ENCODE measurements at regions not wholly inside any gene's neighbourhood (a gene's known extent, or its start where the extent isn't known, plus 50 kb on each side); places are given as distances from the start of the nearest gene placed in this dataset.

DNA sequence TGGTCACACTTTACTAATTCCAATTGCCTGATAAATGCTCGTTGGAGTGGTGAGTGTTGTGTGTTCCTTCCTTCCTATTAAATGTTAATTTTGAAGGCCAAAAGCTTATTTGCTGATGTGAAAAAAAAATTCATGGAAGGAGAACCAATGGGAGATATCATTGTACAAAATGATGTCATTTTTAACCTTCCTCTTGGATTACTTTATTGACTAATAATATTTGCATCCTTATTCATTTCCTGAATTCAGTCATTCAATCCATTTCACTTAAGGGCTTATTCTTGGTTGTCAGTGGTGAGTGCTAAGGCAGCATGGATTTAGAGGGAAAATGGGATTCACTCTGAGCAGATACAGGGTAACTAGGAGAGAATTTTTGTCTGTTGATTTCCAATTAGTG is 216.0 kb upstream of the HTR2A start:
- DNase-seq = no peak
- TF ChIP-seq, protein P1, sequence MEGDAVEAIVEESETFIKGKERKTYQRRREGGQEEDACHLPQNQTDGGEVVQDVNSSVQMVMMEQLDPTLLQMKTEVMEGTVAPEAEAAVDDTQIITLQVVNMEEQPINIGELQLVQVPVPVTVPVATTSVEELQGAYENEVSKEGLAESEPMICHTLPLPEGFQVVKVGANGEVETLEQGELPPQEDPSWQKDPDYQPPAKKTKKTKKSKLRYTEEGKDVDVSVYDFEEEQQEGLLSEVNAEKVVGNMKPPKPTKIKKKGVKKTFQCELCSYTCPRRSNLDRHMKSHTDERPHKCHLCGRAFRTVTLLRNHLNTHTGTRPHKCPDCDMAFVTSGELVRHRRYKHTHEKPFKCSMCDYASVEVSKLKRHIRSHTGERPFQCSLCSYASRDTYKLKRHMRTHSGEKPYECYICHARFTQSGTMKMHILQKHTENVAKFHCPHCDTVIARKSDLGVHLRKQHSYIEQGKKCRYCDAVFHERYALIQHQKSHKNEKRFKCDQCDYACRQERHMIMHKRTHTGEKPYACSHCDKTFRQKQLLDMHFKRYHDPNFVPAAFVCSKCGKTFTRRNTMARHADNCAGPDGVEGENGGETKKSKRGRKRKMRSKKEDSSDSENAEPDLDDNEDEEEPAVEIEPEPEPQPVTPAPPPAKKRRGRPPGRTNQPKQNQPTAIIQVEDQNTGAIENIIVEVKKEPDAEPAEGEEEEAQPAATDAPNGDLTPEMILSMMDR (IDR thresholded peaks at IDR 0.05; ENCODE audit: low read depth, low read length) = no peak
- H3K4me3 ChIP-seq (ENCODE audit: low read depth, low read length) = no peak overlapping the region
- H3K27me3 ChIP-seq (ENCODE audit: insufficient read depth, low read depth, severe bottlenecking) = no peaks in the 10 kb centered on the region
- no peaks in the 10 kb centered on the region for H3K36me3 ChIP-seq
- no peaks in the 10 kb centered on the region for H3K9me3 ChIP-seq (ENCODE audit: severe bottlenecking)
- H3K27ac ChIP-seq = no peak overlapping the region

DNA sequence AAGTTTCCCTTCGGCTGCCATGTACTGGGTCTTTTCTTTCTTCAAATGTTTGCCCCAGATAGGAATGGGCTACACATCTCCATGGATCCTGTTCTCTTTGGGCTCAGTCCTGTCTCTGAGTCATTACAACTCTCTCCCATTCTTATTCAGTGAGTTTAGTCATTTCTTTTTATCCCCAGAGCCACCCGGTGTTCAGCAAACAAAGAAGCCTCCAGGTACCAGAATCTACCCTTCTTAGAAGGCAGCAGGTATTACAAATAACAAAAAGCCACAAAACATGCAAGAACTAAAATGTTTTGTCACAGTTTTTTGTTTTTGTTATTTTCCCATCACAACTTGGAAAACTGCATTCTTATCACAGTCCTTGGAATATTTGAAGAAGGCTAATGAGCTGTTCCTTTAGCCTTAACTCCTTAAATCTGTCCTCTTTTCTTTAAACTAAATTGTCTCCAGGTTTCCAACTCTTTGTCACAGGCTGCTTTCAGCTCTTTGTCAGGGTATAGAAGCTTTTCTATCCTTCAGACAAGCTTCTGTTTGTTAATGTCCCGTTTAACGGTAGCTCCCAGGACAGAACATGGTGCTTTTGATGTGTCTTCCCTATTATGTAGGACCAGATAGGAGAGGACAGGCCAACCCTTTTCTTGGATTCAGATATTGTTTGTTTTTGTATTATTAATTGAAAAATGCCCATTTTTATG is 215.5 kb upstream of the HTR2A start:
- H3K27ac ChIP-seq = no peak overlapping the region
- H3K4me3 ChIP-seq (ENCODE audit: low read depth, low read length) = no peak overlapping the region
- TF ChIP-seq, protein P1 (IDR thresholded peaks at IDR 0.05; ENCODE audit: low read depth, low read length) = no peak

DNA sequence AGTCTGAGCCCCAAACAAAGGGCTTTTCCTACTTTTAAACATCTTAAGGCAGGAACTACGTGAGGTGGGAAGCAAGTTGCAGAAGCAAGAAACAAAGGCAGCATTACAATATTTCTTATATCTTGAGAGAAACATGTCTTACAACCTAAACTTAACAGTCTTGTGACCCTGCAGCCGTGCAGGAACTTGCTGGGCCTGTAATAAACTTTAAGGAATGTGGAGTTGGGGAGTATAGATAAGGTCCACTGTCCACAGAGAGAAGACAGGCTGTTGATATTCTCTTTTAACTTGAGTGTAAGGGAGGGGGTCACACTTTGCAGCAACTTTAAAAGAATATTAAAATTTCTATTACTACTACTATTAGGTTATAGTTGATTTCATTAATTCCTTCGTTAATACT is 214.6 kb upstream of the HTR2A start:
- Histone ChIP-seq H3K9me3 (ENCODE audit: severe bottlenecking) (no peaks in the 10 kb centered on the region), H3K27ac (no peak overlapping the region), H3K36me3 (no peaks in the 10 kb centered on the region), H3K27me3 (ENCODE audit: insufficient read depth, low read depth, severe bottlenecking) (no peaks in the 10 kb centered on the region), H3K4me3 (ENCODE audit: low read depth, low read length) (no peak overlapping the region)
- DNase-seq = no peak
- TF ChIP-seq, protein P1 (IDR thresholded peaks at IDR 0.05; ENCODE audit: low read depth, low read length) = no peak

More for the DNA sequence above, 215.5 kb upstream of the HTR2A start:
- DNase-seq = no peak
- Histone ChIP-seq H3K27me3 (ENCODE audit: insufficient read depth, low read depth, severe bottlenecking) (no peaks in the 10 kb centered on the region), H3K36me3 (no peaks in the 10 kb centered on the region), H3K9me3 (ENCODE audit: severe bottlenecking) (no peaks in the 10 kb centered on the region)

DNA sequence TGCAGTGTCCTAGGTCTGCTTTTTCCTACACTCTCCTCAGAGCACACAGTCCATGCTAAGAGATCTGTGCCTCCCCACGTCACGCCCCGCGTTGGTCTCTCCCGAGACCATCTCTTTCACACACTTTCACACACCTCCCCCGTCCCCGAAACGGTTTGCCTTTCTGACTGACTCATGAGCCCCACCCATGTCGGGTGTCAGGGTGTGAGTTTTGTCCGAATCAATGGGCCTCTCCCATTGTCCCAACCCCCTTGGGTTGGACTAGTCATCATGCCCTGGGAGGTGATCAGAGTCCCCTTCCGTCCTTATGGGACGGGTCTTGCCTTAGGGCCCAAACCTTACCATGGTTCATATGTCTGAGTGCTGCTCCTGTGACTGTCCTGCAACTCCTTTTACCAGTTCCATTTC is 214.0 kb upstream of the HTR2A start:
- Histone ChIP-seq H3K27me3 (ENCODE audit: insufficient read depth, low read depth, severe bottlenecking) (no peaks in the 10 kb centered on the region), H3K4me3 (ENCODE audit: low read depth, low read length) (no peak overlapping the region), H3K9me3 (ENCODE audit: severe bottlenecking) (no peaks in the 10 kb centered on the region), H3K27ac (no peak overlapping the region), H3K36me3 (no peaks in the 10 kb centered on the region)
- TF ChIP-seq, protein P1 (IDR thresholded peaks at IDR 0.05; ENCODE audit: low read depth, low read length) = no peak
- no peak for DNase-seq

DNA sequence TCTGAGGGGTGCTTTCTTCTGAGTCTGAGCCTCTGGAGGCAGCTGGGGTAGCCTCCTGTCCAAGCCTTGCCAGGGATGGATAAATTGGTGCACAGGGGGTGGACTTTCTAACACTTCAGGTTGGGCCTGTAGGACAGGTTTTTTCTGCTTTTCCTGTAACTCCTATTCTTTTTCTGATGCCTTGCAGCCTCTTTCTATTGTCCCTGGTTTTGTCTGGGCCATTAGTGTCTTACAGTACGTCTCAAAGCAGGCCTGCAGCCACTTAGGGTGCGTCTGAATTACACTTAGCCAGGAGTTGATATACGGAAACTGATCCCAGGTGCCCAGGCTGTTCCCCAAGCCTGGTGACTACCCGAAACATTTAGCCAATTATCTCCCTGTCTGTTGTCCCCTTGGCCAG is 213.3 kb upstream of the HTR2A start:
- no peak overlapping the region for H3K27ac ChIP-seq
- no peaks in the 10 kb centered on the region for H3K9me3 ChIP-seq (ENCODE audit: severe bottlenecking)
- no peaks in the 10 kb centered on the region for H3K36me3 ChIP-seq
- H3K27me3 ChIP-seq (ENCODE audit: insufficient read depth, low read depth, severe bottlenecking) = no peaks in the 10 kb centered on the region
- no peak overlapping the region for H3K4me3 ChIP-seq (ENCODE audit: low read depth, low read length)
- TF ChIP-seq, protein P1 (IDR thresholded peaks at IDR 0.05; ENCODE audit: low read depth, low read length) = no peak
- DNase-seq = peak; percentile 30

DNA sequence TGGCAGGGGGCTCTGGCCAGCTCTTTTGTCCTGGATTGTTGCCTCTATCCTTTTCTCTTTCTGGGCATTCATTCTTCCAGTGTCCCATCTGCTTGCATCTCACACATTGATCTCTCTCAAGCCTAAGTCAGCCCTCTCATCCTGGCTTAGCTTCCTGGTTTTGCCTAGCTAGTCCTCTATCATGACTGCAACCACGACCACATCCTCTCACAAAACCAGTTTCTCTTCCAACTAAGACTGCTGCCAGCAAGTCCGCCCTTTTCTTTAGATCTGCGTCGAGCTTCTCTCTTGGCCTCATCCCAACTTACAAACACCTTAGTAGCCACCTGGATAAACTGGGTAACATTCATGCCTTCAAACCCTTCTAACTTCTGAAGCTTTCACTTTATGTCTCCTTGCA is 212.2 kb upstream of the HTR2A start:
- no peak for DNase-seq
- TF ChIP-seq, protein P1 (IDR thresholded peaks at IDR 0.05; ENCODE audit: low read depth, low read length) = no peak

More for the DNA sequence above, 212.2 kb upstream of the HTR2A start:
- H3K36me3 ChIP-seq = no peaks in the 10 kb centered on the region
- no peak overlapping the region for H3K4me3 ChIP-seq (ENCODE audit: low read depth, low read length)
- no peak overlapping the region for H3K27ac ChIP-seq
- H3K9me3 ChIP-seq (ENCODE audit: severe bottlenecking) = no peaks in the 10 kb centered on the region
- no peaks in the 10 kb centered on the region for H3K27me3 ChIP-seq (ENCODE audit: insufficient read depth, low read depth, severe bottlenecking)

Data from WERI-Rb-1 (cell line).